OCI-LY1 (cell line): ENCODE measurements at regions not wholly inside any gene's neighbourhood (a gene's known extent, or its start where the extent isn't known, plus 50 kb on each side); places are given as distances from the start of the nearest gene placed in this dataset.

Experiments
- H2AFZ ChIP-seq: fragments of 200-600 bp; sonication (generic), shearing (Covaris generic); 2 replicates; pipeline ENCODE4 v1.6.0; 2014; ENCODE audit warnings: antibody characterized with exemption, mild to moderate bottlenecking, low read length
- H3F3A ChIP-seq: fragments of 200-600 bp; sonication (generic), shearing (Covaris generic); 2 replicates; pipeline ENCODE4 v1.6.0; 2014; ENCODE audit warnings: mild to moderate bottlenecking, antibody characterized with exemption, low read length, moderate library complexity; ENCODE audit not compliant: insufficient read depth
- H3K27ac ChIP-seq: fragments of 200-600 bp; sonication (generic); 2 replicates; pipeline ENCODE4 v1.5.1; 2014; ENCODE audit warnings: low read length, mixed run types, mild to moderate bottlenecking, low read depth; ENCODE audit not compliant: poor library complexity, severe bottlenecking
- H3K27me3 ChIP-seq: fragments of 200-600 bp; sonication (generic); 2 replicates; pipeline ENCODE4 v1.6.0; 2014; ENCODE audit warnings: antibody characterized with exemption, mild to moderate bottlenecking, low read length, moderate library complexity; ENCODE audit not compliant: insufficient read depth
- H3K36me3 ChIP-seq: fragments of 200-600 bp; sonication (generic); 2 replicates; pipeline ENCODE4 v1.6.1; 2014; ENCODE audit warnings: mild to moderate bottlenecking, antibody characterized with exemption, low read length, moderate library complexity, mixed read lengths; ENCODE audit not compliant: insufficient read depth
- H3K4me1 ChIP-seq: fragments of 200-600 bp; sonication (generic); 2 replicates; pipeline ENCODE4 v1.5.1; 2014; ENCODE audit warnings: mild to moderate bottlenecking, low read length, moderate library complexity; ENCODE audit not compliant: insufficient read depth, severe bottlenecking
- H3K4me2 ChIP-seq: fragments of 200-600 bp; sonication (generic), shearing (Covaris generic); 2 replicates; pipeline ENCODE4 v1.6.1; 2014; ENCODE audit warnings: low read length
- H3K4me3 ChIP-seq: fragments of 200-600 bp; sonication (generic); 2 replicates; pipeline ENCODE4 v1.5.1; 2014; ENCODE audit warnings: low read length, low read depth, mild to moderate bottlenecking, mixed read lengths; ENCODE audit not compliant: poor library complexity, severe bottlenecking
- H3K79me2 ChIP-seq: fragments of 200-600 bp; shearing (Covaris generic); 2 replicates; pipeline ENCODE4 v1.6.1; 2016; ENCODE audit warnings: mixed run types, low read length, mixed read lengths; ENCODE audit not compliant: insufficient read depth
- H3K9ac ChIP-seq: fragments of 200-600 bp; sonication (generic), shearing (Covaris generic); 2 replicates; pipeline ENCODE4 v1.6.1; 2014; ENCODE audit warnings: mild to moderate bottlenecking, low read length, mixed read lengths
- H3K9me2 ChIP-seq: fragments of 200-600 bp; sonication (generic), shearing (Covaris generic); 2 replicates; pipeline ENCODE4 v1.6.1; 2014; ENCODE audit warnings: low read depth, mild to moderate bottlenecking, low read length, mixed read lengths
- H3K9me3 ChIP-seq: fragments of 200-600 bp; shearing (Covaris generic); 2 replicates; pipeline ENCODE4 v1.6.1; 2014; ENCODE audit warnings: low read length, mixed read lengths
- H4K20me1 ChIP-seq: fragments of 200-600 bp; sonication (generic), shearing (Covaris generic); 2 replicates; pipeline ENCODE4 v1.6.0; 2016; ENCODE audit warnings: mild to moderate bottlenecking, low read length; ENCODE audit not compliant: insufficient read depth
- CTCF ChIP-seq: fragments of 200-600 bp; sonication (generic), shearing (Covaris generic); IDR thresholded peaks from 2 replicates; pipeline ENCODE4 v1.5.1; 2017; ENCODE audit warnings: mild to moderate bottlenecking, antibody characterized with exemption, low read length, moderate library complexity, mixed read lengths
- EZH2 ChIP-seq: fragments of 200-600 bp; sonication (generic), shearing (Covaris generic); IDR thresholded peaks from 2 replicates; pipeline ENCODE4 v1.8.0; 2017; ENCODE audit warnings: borderline replicate concordance, mixed run types, mild to moderate bottlenecking, antibody characterized with exemption, low read length, moderate library complexity, mixed read lengths

- no peaks in the 10 kb centered on the region for H4K20me1 ChIP-seq
- TF ChIP-seq CTCF (no peak), EZH2 (no peak)
- H3K79me2 ChIP-seq = no peaks in the 10 kb centered on the region
- H3K4me1 ChIP-seq = no peaks in the 10 kb centered on the region
- no peaks in the 10 kb centered on the region for H3F3A ChIP-seq
- no peak overlapping the region for H3K27ac ChIP-seq
- no peaks in the 10 kb centered on the region for H3K27me3 ChIP-seq
- H3K4me2 ChIP-seq = no peak overlapping the region
- no peaks in the 10 kb centered on the region for H3K9me3 ChIP-seq
- H3K4me3 ChIP-seq = no peak overlapping the region
- no peaks in the 10 kb centered on the region for H3K9me2 ChIP-seq
- H3K36me3 ChIP-seq = no peaks in the 10 kb centered on the region
- no peak overlapping the region for H2AFZ ChIP-seq
- no peak overlapping the region for H3K9ac ChIP-seq
Measured at GRCh38 chr12:88918161-88918560, 337.9 kb upstream of the KITLG start.

GRCh38 chr12:88914967-88915366 lies 334.7 kb upstream of the KITLG start:
- H2AFZ ChIP-seq = no peak overlapping the region
- no peaks in the 10 kb centered on the region for H3K79me2 ChIP-seq
- H3K27me3 ChIP-seq = no peaks in the 10 kb centered on the region
- no peak overlapping the region for H3K4me2 ChIP-seq
- no peak overlapping the region for H3K27ac ChIP-seq
- H3K9me2 ChIP-seq = no peaks in the 10 kb centered on the region
- no peak overlapping the region for H3K9ac ChIP-seq
- H3K36me3 ChIP-seq = no peaks in the 10 kb centered on the region
- H3F3A ChIP-seq = no peaks in the 10 kb centered on the region
- TF ChIP-seq CTCF = no peak
- TF ChIP-seq EZH2 = no peak
- H4K20me1 ChIP-seq = no peaks in the 10 kb centered on the region
- no peaks in the 10 kb centered on the region for H3K9me3 ChIP-seq
- H3K4me1 ChIP-seq = no peaks in the 10 kb centered on the region
- no peak overlapping the region for H3K4me3 ChIP-seq

GRCh38 chr12:88909510-88909909 lies 329.2 kb upstream of the KITLG start:
- Histone ChIP-seq H2AFZ (no peak overlapping the region), H3K4me2 (no peak overlapping the region), H3K79me2 (no peaks in the 10 kb centered on the region), H3K9ac (no peak overlapping the region), H3F3A (no peaks in the 10 kb centered on the region), H3K9me3 (no peaks in the 10 kb centered on the region), H3K27ac (no peak overlapping the region), H3K4me3 (no peak overlapping the region), H3K9me2 (no peaks in the 10 kb centered on the region), H3K4me1 (no peaks in the 10 kb centered on the region), H3K36me3 (no peaks in the 10 kb centered on the region), H3K27me3 (no peaks in the 10 kb centered on the region), H4K20me1 (no peaks in the 10 kb centered on the region)
- TF ChIP-seq EZH2 (no peak), CTCF (no peak)
